Nucleus accumbens (tissue), 56 donors: ENCODE measurements at regions not wholly inside any gene's neighbourhood (a gene's known extent, or its start where the extent isn't known, plus 50 kb on each side); places are given as distances from the start of the nearest gene placed in this dataset.

Experiments used
- DNase-seq, 56 donors: peaks; one replicate each; lab custom pipeline; 2025; lab: John Stamatoyannopoulos, UW

GRCh38 chr2:7567646-7568045 lies 650.4 kb downstream of the RNF144A start:
- no peak for DNase-seq

- no peak for DNase-seq
These were observed 653.0 kb downstream of the RNF144A start for GRCh38 chr2:7570247-7570646.

GRCh38 chr2:7571701-7572100 lies 654.5 kb downstream of the RNF144A start:
- DNase-seq: no peak

GRCh38 chr2:7572450-7572849 lies 655.2 kb downstream of the RNF144A start:
- peak in 5 of 56 donors; percentile 1 to 11 (median 6) for DNase-seq

- no peak for DNase-seq
These were observed 656.1 kb downstream of the RNF144A start for GRCh38 chr2:7573166-7573825.

- DNase-seq: no peak
These were observed 657.2 kb downstream of the RNF144A start for GRCh38 chr2:7574385-7574784.

- no peak for DNase-seq
These were observed 660.6 kb downstream of the RNF144A start for GRCh38 chr2:7577769-7578168.

- DNase-seq: no peak
These were observed 666.8 kb downstream of the RNF144A start for GRCh38 chr2:7584017-7584416.

- no peak for DNase-seq
These were observed 669.7 kb downstream of the RNF144A start for GRCh38 chr2:7586898-7587297.

GRCh38 chr2:7588295-7588694 lies 671.1 kb downstream of the RNF144A start:
- no peak for DNase-seq

- no peak for DNase-seq
These were observed 675.5 kb downstream of the RNF144A start for GRCh38 chr2:7592618-7593140.

- no peak for DNase-seq
These were observed 676.1 kb downstream of the RNF144A start for GRCh38 chr2:7593360-7593759.

GRCh38 chr2:7594211-7594610 lies 677.0 kb downstream of the RNF144A start:
- DNase-seq: no peak

- no peak for DNase-seq
These were observed 678.0 kb downstream of the RNF144A start for GRCh38 chr2:7595206-7595605.

- no peak for DNase-seq
These were observed 681.2 kb downstream of the RNF144A start for GRCh38 chr2:7598402-7598801.

- no peak for DNase-seq
These were observed 682.4 kb downstream of the RNF144A start for GRCh38 chr2:7599462-7600258.

GRCh38 chr2:7601990-7602389 lies 684.8 kb downstream of the RNF144A start:
- no peak for DNase-seq

GRCh38 chr2:7604456-7604855 lies 687.2 kb downstream of the RNF144A start:
- no peak for DNase-seq

GRCh38 chr2:7607441-7608173 lies 690.4 kb downstream of the RNF144A start:
- no peak for DNase-seq

- DNase-seq: no peak
These were observed 692.3 kb downstream of the RNF144A start for GRCh38 chr2:7609556-7609955.

GRCh38 chr2:7609974-7610373 lies 692.8 kb downstream of the RNF144A start:
- no peak for DNase-seq
